ENCODE measurements at regions not wholly inside any gene's neighbourhood (a gene's known extent, or its start where the extent isn't known, plus 50 kb on each side); places are given as distances from the start of the nearest gene placed in this dataset.

- TF ChIP-seq ZNF766 (CRISPR knock-in tag; IDR thresholded peaks at IDR 0.05; ENCODE audit: borderline replicate concordance) (no peak), ZNF674 (CRISPR knock-in tag; IDR thresholded peaks at IDR 0.05; ENCODE audit: low read depth) (no peak), CTCF (CRISPR knock-in tag; IDR thresholded peaks at IDR 0.05) (no peak), MEIS2 (CRISPR knock-in tag; IDR thresholded peaks at IDR 0.05) (no peak)
These were observed 268.1 kb upstream of the RTL1 start for GRCh38 chr14:101171650-101172049.
